HTR-8/SVneo (cell line): ENCODE measurements at regions not wholly inside any gene's neighbourhood (a gene's known extent, or its start where the extent isn't known, plus 50 kb on each side); places are given as distances from the start of the nearest gene placed in this dataset.

Source experiments
- DNase-seq: peaks from one replicate; pipeline ENCODE4 v3.0.0; 2011; ENCODE audit warnings: low spot score, mixed read lengths; ENCODE audit not compliant: insufficient read length
- FAIRE-seq: peaks from 2 replicates; lab custom pipeline; 2011; peaks lifted over from hg19 to GRCh38; lab: Jason Lieb, UNC

- no peak for FAIRE-seq
- DNase-seq, result no peak
Measured at GRCh38 chr3:135766115-135766514, 199.4 kb upstream of the PPP2R3A start.

GRCh38 chr3:135771760-135772159 is 193.8 kb upstream of the PPP2R3A start:
- no peak for DNase-seq
- FAIRE-seq, result no peak

- FAIRE-seq (no peak), DNase-seq (no peak)
Measured at GRCh38 chr3:135779024-135779423, 186.5 kb upstream of the PPP2R3A start.

GRCh38 chr3:135779590-135780235 is 185.8 kb upstream of the PPP2R3A start:
- no peak for DNase-seq
- FAIRE-seq, result no peak

- DNase-seq, result no peak
- no peak for FAIRE-seq
Measured at GRCh38 chr3:135781026-135781815, 184.3 kb upstream of the PPP2R3A start.

GRCh38 chr3:135784557-135784956 is 181.0 kb upstream of the PPP2R3A start:
- DNase-seq, result no peak
- FAIRE-seq, result no peak

- DNase-seq (no peak), FAIRE-seq (no peak)
Measured at GRCh38 chr3:135788146-135788545, 177.4 kb upstream of the PPP2R3A start.

- DNase-seq, result no peak
- no peak for FAIRE-seq
Measured at GRCh38 chr3:135788978-135789377, 176.6 kb upstream of the PPP2R3A start.

GRCh38 chr3:135792174-135792573 is 173.4 kb upstream of the PPP2R3A start:
- DNase-seq, result no peak
- no peak for FAIRE-seq

GRCh38 chr3:135792858-135793475 is 172.6 kb upstream of the PPP2R3A start:
- FAIRE-seq, result no peak
- DNase-seq, result no peak

- DNase-seq, result no peak
- no peak for FAIRE-seq
Measured at GRCh38 chr3:135800071-135800549, 165.4 kb upstream of the PPP2R3A start.

GRCh38 chr3:135801018-135801417 is 164.5 kb upstream of the PPP2R3A start:
- FAIRE-seq (no peak), DNase-seq (no peak)

GRCh38 chr3:135802171-135802570 is 163.4 kb upstream of the PPP2R3A start:
- no peak for FAIRE-seq

GRCh38 chr3:135803028-135803692 is 162.4 kb upstream of the PPP2R3A start:
- FAIRE-seq (no peak), DNase-seq (no peak)

More at GRCh38 chr3:135802171-135802570, 163.4 kb upstream of the PPP2R3A start:
- no peak for DNase-seq

GRCh38 chr3:135805752-135806151 is 159.8 kb upstream of the PPP2R3A start:
- DNase-seq (no peak), FAIRE-seq (no peak)

- DNase-seq (no peak), FAIRE-seq (no peak)
Measured at GRCh38 chr3:135806317-135806716, 159.2 kb upstream of the PPP2R3A start.

GRCh38 chr3:135807879-135808278 is 157.6 kb upstream of the PPP2R3A start:
- DNase-seq (no peak), FAIRE-seq (no peak)

- DNase-seq, result no peak
- FAIRE-seq, result no peak
Measured at GRCh38 chr3:135809021-135809634, 156.4 kb upstream of the PPP2R3A start.

GRCh38 chr3:135811651-135812050 is 153.9 kb upstream of the PPP2R3A start:
- DNase-seq (no peak), FAIRE-seq (no peak)

- FAIRE-seq, result no peak
- no peak for DNase-seq
Measured at GRCh38 chr3:135812057-135812456, 153.5 kb upstream of the PPP2R3A start.
